Activated CD4-positive, alpha-beta T cell treated with anti-CD3 and anti-CD28 coated beads, Interleukin-2, amount 10 ng/mL, durations not matched to agents 24 days and 14 days (primary cell): ENCODE measurements at regions not wholly inside any gene's neighbourhood (a gene's known extent, or its start where the extent isn't known, plus 50 kb on each side); places are given as distances from the start of the nearest gene placed in this dataset.

ENCODE experiments used
- DNase-seq: peaks from one replicate; pipeline ENCODE4 v3.0.0; 2022
- H3K27ac Mint-ChIP-seq: one replicate; pipeline ENCODE4 v1.8.0; 2022; ENCODE audit warnings: mild to moderate bottlenecking, mixed read lengths
- H3K27me3 Mint-ChIP-seq: one replicate; pipeline ENCODE4 v1.8.0; 2022; ENCODE audit warnings: mixed read lengths
- H3K36me3 Mint-ChIP-seq: one replicate; pipeline ENCODE4 v1.8.0; 2022; ENCODE audit warnings: low read depth, mild to moderate bottlenecking, mixed read lengths
- H3K4me1 Mint-ChIP-seq: one replicate; pipeline ENCODE4 v1.8.0; 2021; ENCODE audit warnings: mixed read lengths
- H3K4me3 Mint-ChIP-seq: one replicate; pipeline ENCODE4 v1.8.0; 2022; ENCODE audit warnings: mild to moderate bottlenecking, moderate library complexity, mixed read lengths
- H3K9me3 Mint-ChIP-seq: one replicate; pipeline ENCODE4 v1.8.0; 2021; ENCODE audit warnings: mixed read lengths
- intact Hi-C: fragments of 100-400 bp; cut with micrococcal nuclease; formaldehyde crosslinking; loops from one replicate; pipeline ENCODE4 v1.15.1; 2023

GRCh38 chr11:70953720-70954119 is 298.7 kb downstream of the SHANK2 start:
- Mint-ChIP-seq H3K4me1 (no peaks in the 10 kb centered on the region), H3K9me3 (peaks cover 14% of the 10 kb centered on the region)
- intact Hi-C loops = no loop called here

GRCh38 chr11:70954471-70954870 is 297.9 kb downstream of the SHANK2 start:
- Mint-ChIP-seq H3K4me1 (no peaks in the 10 kb centered on the region), H3K27ac (no peak overlapping the region), H3K9me3 (peaks cover 10% of the 10 kb centered on the region), H3K36me3 (no peaks in the 10 kb centered on the region), H3K4me3 (no peak overlapping the region), H3K27me3 (no peaks in the 10 kb centered on the region)
- no peak for DNase-seq
- intact Hi-C loops = no loop called here

More at GRCh38 chr11:70953720-70954119, 298.7 kb downstream of the SHANK2 start:
- Mint-ChIP-seq H3K36me3 (no peaks in the 10 kb centered on the region), H3K27ac (no peak overlapping the region), H3K27me3 (no peaks in the 10 kb centered on the region), H3K4me3 (no peak overlapping the region)
- no peak for DNase-seq
